Karpas-422 (cell line): ENCODE measurements at regions not wholly inside any gene's neighbourhood (a gene's known extent, or its start where the extent isn't known, plus 50 kb on each side); places are given as distances from the start of the nearest gene placed in this dataset.

ENCODE experiments used
- DNase-seq: peaks from one replicate; pipeline ENCODE4 v3.0.0-alpha.2; 2015
- H2AFZ ChIP-seq: fragments of 200-600 bp; sonication (generic); 2 replicates; pipeline ENCODE4 v1.6.1; 2014; ENCODE audit warnings: antibody characterized with exemption, low read length, mixed read lengths
- H3K27ac ChIP-seq: fragments of 200-600 bp; sonication (generic); 2 replicates; pipeline ENCODE4 v1.5.1; 2014; ENCODE audit warnings: mild to moderate bottlenecking, low read length, moderate library complexity
- H3K27me3 ChIP-seq: fragments of 200-600 bp; sonication (generic); 2 replicates; pipeline ENCODE4 v1.6.1; 2014; ENCODE audit warnings: low read length, mixed read lengths
- H3K36me3 ChIP-seq: fragments of 200-600 bp; sonication (generic); 2 replicates; pipeline ENCODE4 v1.6.1; 2014; ENCODE audit warnings: low read length, mixed read lengths; ENCODE audit not compliant: insufficient read depth
- H3K4me1 ChIP-seq: fragments of 200-600 bp; sonication (generic); 2 replicates; pipeline ENCODE4 v1.6.1; 2014; ENCODE audit warnings: mild to moderate bottlenecking, low read length, mixed read lengths
- H3K4me2 ChIP-seq: fragments of 200-600 bp; sonication (generic); 2 replicates; pipeline ENCODE4 v1.6.1; 2014; ENCODE audit warnings: low read length, low read depth, mild to moderate bottlenecking; ENCODE audit not compliant: poor library complexity, severe bottlenecking
- H3K4me3 ChIP-seq: fragments of 200-600 bp; sonication (generic); 2 replicates; pipeline ENCODE4 v1.5.1; 2014; ENCODE audit warnings: mild to moderate bottlenecking, antibody characterized with exemption, low read length, mixed read lengths
- H3K79me2 ChIP-seq: fragments of 200-600 bp; sonication (generic); 2 replicates; pipeline ENCODE4 v1.6.1; 2014; ENCODE audit warnings: mild to moderate bottlenecking, low read length, mixed read lengths
- H3K9ac ChIP-seq: fragments of 200-600 bp; sonication (generic); 2 replicates; pipeline ENCODE4 v1.6.0; 2014; ENCODE audit warnings: low read length
- H3K9me2 ChIP-seq: fragments of 200-600 bp; sonication (generic), shearing (Covaris generic); replicated peaks from 2 replicates; pipeline ENCODE4 v1.6.0; 2014; ENCODE audit warnings: mild to moderate bottlenecking, low read length, moderate library complexity; ENCODE audit not compliant: insufficient read depth
- H3K9me3 ChIP-seq: fragments of 300-700, 200-600 bp; sonication (generic); 2 replicates; pipeline ENCODE4 v1.6.1; 2014; ENCODE audit warnings: low read length, mixed read lengths
- H4K20me1 ChIP-seq: fragments of 200-600 bp; sonication (generic); 2 replicates; pipeline ENCODE4 v1.6.1; 2014; ENCODE audit warnings: mild to moderate bottlenecking, antibody characterized with exemption, low read length, low read depth; ENCODE audit not compliant: insufficient read depth

DNA sequence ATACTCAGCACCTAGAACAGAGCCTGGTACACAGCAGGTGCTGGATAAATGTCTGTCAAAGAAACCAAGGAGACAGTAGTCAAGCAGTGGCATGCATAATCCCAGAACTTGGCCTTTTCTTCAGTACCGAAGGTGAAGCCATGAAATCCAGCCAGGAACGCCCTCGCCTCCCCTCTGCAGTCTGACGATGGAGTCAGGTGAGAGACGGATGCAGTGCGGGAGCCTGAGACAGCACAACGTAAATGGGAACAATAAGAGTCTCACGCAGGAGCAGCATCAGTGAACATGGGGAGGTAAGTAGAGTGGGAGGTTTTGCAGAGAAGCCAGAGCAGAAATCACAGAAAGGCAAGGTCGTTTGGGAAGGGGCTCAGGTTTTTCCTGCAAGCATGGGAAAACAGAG is 389.3 kb upstream of the MYT1L start:
- Histone ChIP-seq H3K4me1 (no peaks in the 10 kb centered on the region), H3K9me3 (no peaks in the 10 kb centered on the region), H3K36me3 (no peaks in the 10 kb centered on the region), H4K20me1 (no peaks in the 10 kb centered on the region), H3K27ac (no peak overlapping the region), H3K9me2 (no peaks in the 10 kb centered on the region), H3K4me2 (no peak overlapping the region), H3K4me3 (no peak overlapping the region), H3K9ac (no peak overlapping the region), H3K79me2 (no peaks in the 10 kb centered on the region), H2AFZ (no peak overlapping the region), H3K27me3 (no peaks in the 10 kb centered on the region)
- no peak for DNase-seq

DNA sequence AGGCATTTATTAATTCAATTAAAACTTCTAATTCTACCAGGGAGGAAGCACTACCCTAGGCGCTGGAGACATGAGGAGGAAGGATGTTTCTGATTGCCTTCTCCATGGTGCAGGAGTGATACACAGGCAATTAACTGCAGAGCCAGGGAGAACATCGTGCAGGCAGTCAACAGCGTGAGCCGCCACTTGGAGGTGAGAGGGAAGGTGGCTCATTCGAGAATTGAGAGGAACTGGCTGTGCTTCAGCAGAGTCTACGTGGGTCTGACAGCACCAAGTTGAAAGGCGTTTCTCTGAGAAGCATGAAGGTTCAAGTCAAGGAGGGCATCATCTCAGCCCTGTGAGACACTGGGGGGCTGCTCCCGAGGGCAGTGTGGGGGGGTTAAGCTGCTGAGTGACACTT is 388.7 kb upstream of the MYT1L start:
- H2AFZ ChIP-seq = no peak overlapping the region
- no peak for DNase-seq
- H3K9ac ChIP-seq = no peak overlapping the region
- H3K4me1 ChIP-seq = no peaks in the 10 kb centered on the region
- no peak overlapping the region for H3K27ac ChIP-seq
- H4K20me1 ChIP-seq = no peaks in the 10 kb centered on the region
- H3K27me3 ChIP-seq = no peaks in the 10 kb centered on the region
- H3K9me3 ChIP-seq = no peaks in the 10 kb centered on the region
- H3K4me3 ChIP-seq = no peak overlapping the region
- no peaks in the 10 kb centered on the region for H3K36me3 ChIP-seq
- no peaks in the 10 kb centered on the region for H3K9me2 ChIP-seq
- H3K79me2 ChIP-seq = no peaks in the 10 kb centered on the region
- H3K4me2 ChIP-seq = no peak overlapping the region

DNA sequence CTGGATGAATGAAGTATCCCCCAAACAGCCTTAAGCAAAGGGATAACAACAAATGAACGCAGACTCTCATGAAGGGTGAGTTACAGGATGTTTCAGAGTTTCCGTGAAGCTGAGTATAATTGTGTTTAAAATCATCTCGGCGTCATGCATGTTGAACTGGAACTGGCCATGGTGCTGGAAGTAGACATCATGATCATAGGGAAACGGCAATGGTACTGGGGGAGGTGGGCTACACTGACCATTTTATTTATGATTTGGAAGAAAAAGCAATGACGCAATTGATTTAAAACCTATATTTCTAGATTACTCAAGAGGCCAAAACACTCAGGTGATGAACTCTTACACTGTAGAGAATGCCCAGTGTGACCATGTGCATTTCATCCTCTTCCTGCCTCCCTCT is 387.9 kb upstream of the MYT1L start:
- Histone ChIP-seq H3K9me3 (no peaks in the 10 kb centered on the region), H3K9me2 (no peaks in the 10 kb centered on the region), H3K9ac (no peak overlapping the region), H3K27me3 (no peaks in the 10 kb centered on the region), H3K4me2 (no peak overlapping the region), H3K4me3 (no peak overlapping the region), H3K27ac (no peak overlapping the region), H3K36me3 (no peaks in the 10 kb centered on the region), H3K79me2 (no peaks in the 10 kb centered on the region), H4K20me1 (no peaks in the 10 kb centered on the region), H2AFZ (no peak overlapping the region), H3K4me1 (no peaks in the 10 kb centered on the region)
- no peak for DNase-seq

DNA sequence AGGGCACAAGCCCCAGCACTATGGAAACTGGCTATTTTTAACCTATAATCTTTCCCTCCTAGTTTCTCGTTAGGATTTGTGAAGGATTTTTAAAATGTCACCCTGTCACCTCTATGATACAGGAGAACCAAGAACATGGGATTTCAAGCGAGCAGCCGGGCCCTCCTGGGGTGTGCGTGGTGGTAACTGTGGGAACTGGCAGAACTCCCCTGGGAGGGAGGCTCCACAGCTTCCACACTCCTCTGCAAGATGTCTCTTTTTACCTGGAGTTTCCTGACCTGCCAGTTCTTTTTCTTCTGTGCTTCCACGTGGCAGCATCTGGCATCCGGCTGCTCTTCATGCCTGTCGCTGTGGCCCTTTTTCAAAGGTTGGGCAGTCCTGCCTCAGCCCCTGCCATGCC is 386.3 kb upstream of the MYT1L start:
- H2AFZ ChIP-seq = no peak overlapping the region
- no peaks in the 10 kb centered on the region for H3K27me3 ChIP-seq
- no peak overlapping the region for H3K4me2 ChIP-seq
- no peaks in the 10 kb centered on the region for H4K20me1 ChIP-seq
- no peaks in the 10 kb centered on the region for H3K9me2 ChIP-seq
- H3K4me1 ChIP-seq = no peaks in the 10 kb centered on the region
- no peak overlapping the region for H3K9ac ChIP-seq
- no peak for DNase-seq
- no peaks in the 10 kb centered on the region for H3K36me3 ChIP-seq
- no peaks in the 10 kb centered on the region for H3K79me2 ChIP-seq
- H3K4me3 ChIP-seq = no peak overlapping the region
- no peaks in the 10 kb centered on the region for H3K9me3 ChIP-seq
- H3K27ac ChIP-seq = no peak overlapping the region

DNA sequence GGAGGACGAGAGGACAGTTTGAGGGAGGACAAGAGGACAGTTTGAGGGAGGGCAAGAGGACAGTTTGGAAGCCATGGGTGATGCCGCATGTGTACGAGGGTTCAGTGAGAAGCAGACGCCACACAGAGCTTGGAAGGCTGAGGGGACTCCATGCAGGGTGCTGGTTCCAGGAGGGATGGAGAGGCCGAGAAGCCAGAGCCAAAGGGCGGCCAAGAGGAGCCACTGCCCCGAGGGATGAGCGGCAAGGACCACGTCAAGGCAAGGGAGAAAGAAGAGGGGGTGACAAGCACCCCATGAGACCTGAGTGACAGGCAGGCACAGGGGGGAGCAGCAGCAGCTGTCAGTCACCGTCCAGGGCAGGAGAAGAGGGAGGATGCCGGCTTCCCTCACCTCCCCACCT is 385.7 kb upstream of the MYT1L start:
- no peak for DNase-seq
- Histone ChIP-seq H3K4me3 (no peak overlapping the region), H3K79me2 (no peaks in the 10 kb centered on the region), H3K4me2 (no peak overlapping the region), H3K9me2 (no peaks in the 10 kb centered on the region), H4K20me1 (no peaks in the 10 kb centered on the region), H3K9me3 (no peaks in the 10 kb centered on the region), H2AFZ (no peak overlapping the region), H3K27ac (no peak overlapping the region), H3K4me1 (no peaks in the 10 kb centered on the region), H3K9ac (no peak overlapping the region), H3K36me3 (no peaks in the 10 kb centered on the region), H3K27me3 (no peaks in the 10 kb centered on the region)

DNA sequence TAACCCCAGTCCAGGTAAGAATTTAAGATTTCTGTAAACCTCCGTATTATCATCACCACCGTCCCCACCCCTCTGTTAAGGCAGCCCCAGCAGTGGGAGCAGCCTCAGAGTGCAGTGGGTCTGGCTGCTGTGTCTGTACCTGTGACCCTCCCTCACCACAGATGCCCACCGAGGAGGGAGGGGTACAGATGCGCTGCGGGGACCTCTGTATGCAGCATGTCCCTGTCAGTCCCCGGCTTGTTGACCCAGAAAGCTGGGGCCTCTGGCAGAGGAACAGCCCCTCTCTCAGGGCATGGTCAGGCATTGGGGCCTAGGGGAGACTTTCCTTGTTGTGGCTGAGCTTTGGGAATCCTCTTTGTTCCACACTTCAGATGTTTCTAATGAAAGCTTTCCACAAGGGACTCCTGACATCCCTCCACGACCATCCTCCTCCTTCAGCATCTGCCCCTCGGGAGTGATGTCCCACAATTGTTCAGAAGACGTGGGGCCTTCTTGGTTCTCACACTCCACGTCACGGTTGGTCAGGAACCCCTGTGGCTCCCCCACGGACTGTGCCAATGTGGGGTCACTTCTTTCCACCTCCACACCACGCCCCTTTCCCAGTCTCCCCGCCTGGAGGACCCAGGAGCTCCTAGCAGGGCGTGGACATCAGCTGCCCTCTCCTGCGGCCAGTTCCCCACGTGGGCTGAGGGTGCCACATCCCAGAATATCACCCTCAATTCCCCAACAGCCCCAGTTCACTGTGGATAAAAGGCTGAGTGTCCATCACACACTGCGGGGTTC is 384.2 kb upstream of the MYT1L start:
- Histone ChIP-seq H3K4me1 (no peaks in the 10 kb centered on the region), H3K79me2 (no peaks in the 10 kb centered on the region), H3K9me3 (no peaks in the 10 kb centered on the region), H3K27me3 (no peaks in the 10 kb centered on the region), H3K9ac (no peak overlapping the region), H2AFZ (no peak overlapping the region), H3K36me3 (no peaks in the 10 kb centered on the region), H3K4me2 (no peak overlapping the region), H3K4me3 (no peak overlapping the region), H3K9me2 (no peaks in the 10 kb centered on the region), H3K27ac (no peak overlapping the region), H4K20me1 (no peaks in the 10 kb centered on the region)
- no peak for DNase-seq

DNA sequence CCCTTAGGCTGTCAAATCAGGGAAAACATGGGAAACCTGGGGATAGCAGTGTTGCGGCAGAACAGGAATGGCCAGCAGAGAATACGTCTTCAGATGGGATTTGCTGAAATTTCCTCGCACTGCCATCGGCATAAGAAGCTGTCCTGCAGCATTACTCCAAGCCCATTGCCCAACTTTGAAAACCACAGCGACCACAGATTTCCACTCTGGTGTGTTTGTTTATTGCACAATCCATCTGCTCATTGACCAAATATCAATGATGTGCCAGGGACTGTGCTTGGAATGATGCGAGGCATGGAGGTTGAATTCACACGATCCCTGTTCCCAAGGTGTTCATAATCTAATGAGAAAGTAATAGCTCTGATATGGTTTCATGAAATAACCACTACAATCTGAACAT is 383.3 kb upstream of the MYT1L start:
- Histone ChIP-seq H3K79me2 (no peaks in the 10 kb centered on the region), H3K36me3 (no peaks in the 10 kb centered on the region), H3K27me3 (no peaks in the 10 kb centered on the region), H2AFZ (no peak overlapping the region), H3K9ac (no peak overlapping the region), H3K9me2 (no peaks in the 10 kb centered on the region), H3K4me3 (no peak overlapping the region), H3K9me3 (no peaks in the 10 kb centered on the region), H4K20me1 (no peaks in the 10 kb centered on the region), H3K4me2 (no peak overlapping the region), H3K4me1 (no peaks in the 10 kb centered on the region), H3K27ac (no peak overlapping the region)
- no peak for DNase-seq

DNA sequence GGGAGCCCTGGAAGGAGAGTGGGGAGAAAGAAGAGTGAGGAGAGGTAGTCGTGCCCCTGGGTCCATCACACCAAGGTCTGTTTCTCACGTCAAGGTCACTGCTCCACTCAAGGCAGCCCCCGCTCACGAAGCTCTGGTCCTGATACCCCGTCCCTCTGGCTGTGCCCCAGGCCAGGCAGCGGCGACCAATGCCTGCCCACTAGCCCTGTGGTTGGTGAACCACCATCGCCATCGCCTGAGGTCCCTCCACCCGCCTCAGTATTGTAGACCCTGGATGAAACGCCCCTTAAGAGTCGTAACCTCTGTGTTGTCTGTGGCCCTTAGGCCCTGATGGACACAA is 378.3 kb upstream of the MYT1L start:
- H3K9ac ChIP-seq = no peak overlapping the region
- H3K79me2 ChIP-seq = no peaks in the 10 kb centered on the region
- H4K20me1 ChIP-seq = no peaks in the 10 kb centered on the region
- H3K4me1 ChIP-seq = peaks cover 48% of the 10 kb centered on the region
- no peaks in the 10 kb centered on the region for H3K9me2 ChIP-seq
- H3K27me3 ChIP-seq = no peaks in the 10 kb centered on the region
- H3K27ac ChIP-seq = no peak overlapping the region
- H2AFZ ChIP-seq = no peak overlapping the region
- no peaks in the 10 kb centered on the region for H3K36me3 ChIP-seq
- no peaks in the 10 kb centered on the region for H3K9me3 ChIP-seq
- no peak overlapping the region for H3K4me2 ChIP-seq
- no peak for DNase-seq
- H3K4me3 ChIP-seq = no peak overlapping the region
